Small intestine (tissue), 7 donors: ENCODE measurements at regions not wholly inside any gene's neighbourhood (a gene's known extent, or its start where the extent isn't known, plus 50 kb on each side); places are given as distances from the start of the nearest gene placed in this dataset.

Experiments used
- DNase-seq, 2 donors: peaks; one replicate each; pipeline versions ENCODE4 v3.0.0 to v3.0.0-alpha.2; 2013
- FAIRE-seq: peaks from 2 replicates; lab custom pipeline; 2012; peaks lifted over from hg19 to GRCh38; lab: Jason Lieb, UNC
- H3K27ac ChIP-seq, 3 donors: one replicate each; pipeline ENCODE4 v1.5.1; 2013; ENCODE audit warnings: low read length in 2 of 3, mild to moderate bottlenecking in 2 of 3, control low read depth in 1 of 3, inconsistent platforms in 1 of 3, low read depth in 1 of 3, moderate library complexity in 1 of 3
- H3K27me3 ChIP-seq, 3 donors: one replicate each; pipeline ENCODE4 v1.6.1; 2013; ENCODE audit warnings: low read length in 3 of 3, inconsistent platforms in 1 of 3; ENCODE audit not compliant: control insufficient read depth in 3 of 3, insufficient read depth in 3 of 3
- H3K36me3 ChIP-seq, 3 donors: one replicate each; pipeline ENCODE4 v1.6.1; 2013; ENCODE audit warnings: low read length in 3 of 3, inconsistent platforms in 1 of 3, low read depth in 1 of 3, mild to moderate bottlenecking in 1 of 3, moderate library complexity in 1 of 3; ENCODE audit not compliant: control insufficient read depth in 3 of 3, insufficient read depth in 2 of 3
- H3K4me1 ChIP-seq, 3 donors: one replicate each; pipeline ENCODE4 v1.6.1; 2013; ENCODE audit warnings: low read length in 2 of 3, inconsistent platforms in 1 of 3, low read depth in 1 of 3, mild to moderate bottlenecking in 1 of 3, moderate library complexity in 1 of 3; ENCODE audit not compliant: control insufficient read depth in 3 of 3, insufficient read depth in 2 of 3
- H3K4me3 ChIP-seq, 3 donors: one replicate each; pipeline ENCODE4 v1.5.1; 2013; ENCODE audit warnings: low read length in 3 of 3, control low read depth in 1 of 3, inconsistent platforms in 1 of 3, low read depth in 1 of 3, mild to moderate bottlenecking in 1 of 3, moderate library complexity in 1 of 3
- H3K9me3 ChIP-seq, 2 donors: one replicate each; pipeline ENCODE4 v1.6.1; 2013; ENCODE audit warnings: low read depth in 1 of 2, low read length in 1 of 2; ENCODE audit not compliant: control insufficient read depth in 2 of 2, insufficient read depth in 1 of 2
- WGBS, 3 donors: extraction: QIAGEN DNeasy Blood & Tissue Kit; methylation state at CpG; one replicate each; pipeline ENCODE4 v1.1.7; 2013; 5-methylcytosine and 5-hydroxymethylcytosine counted together
- donor health status: healthy with polysubstance abuse.
- donor health status: control.
- donor health status: control.
- donor health status: Bipolar disorder and iron deficiency.
- donor health status: healthy.

GRCh38 chr10:3348564-3348963, 176.0 kb upstream of the PITRM1 start:
- DNase-seq (no peak), FAIRE-seq (no peak)
- Histone ChIP-seq H3K27ac (no peak overlapping the region), H3K36me3 (no peaks in the 10 kb centered on the region), H3K9me3 (peaks cover 0 to under 1% of the 10 kb centered on the region in 2 donors), H3K4me1 (peaks cover 0 to 3% (median 0%) of the 10 kb centered on the region in 3 donors), H3K4me3 (no peak overlapping the region), H3K27me3 (no peaks in the 10 kb centered on the region)
- WGBS, 3 donors, result 93 to 95% (median 93%) methylated on average over 6 of the region's 6 CpGs

- DNase-seq, result no peak
- Histone ChIP-seq H3K4me1 (peaks cover 0 to 3% (median 0%) of the 10 kb centered on the region in 3 donors), H3K27ac (no peak overlapping the region), H3K4me3 (no peak overlapping the region), H3K27me3 (no peaks in the 10 kb centered on the region), H3K36me3 (no peaks in the 10 kb centered on the region), H3K9me3 (no peaks in the 10 kb centered on the region)
- 39 to 65% (median 48%) methylated on average over 12 of the region's 12 CpGs for WGBS, 3 donors
- FAIRE-seq, result no peak
Observed at GRCh38 chr10:3347413-3348182, 175.0 kb upstream of the PITRM1 start.

GRCh38 chr10:3346851-3347250, 174.3 kb upstream of the PITRM1 start:
- H3K9me3 ChIP-seq, result no peaks in the 10 kb centered on the region
- H3K27ac ChIP-seq, result no peak overlapping the region
- FAIRE-seq (no peak), DNase-seq (no peak)
- peaks cover 0 to 3% (median 0%) of the 10 kb centered on the region in 3 donors for H3K4me1 ChIP-seq
- H3K27me3 ChIP-seq, result no peaks in the 10 kb centered on the region
- H3K36me3 ChIP-seq, result no peaks in the 10 kb centered on the region
- WGBS, 3 donors, result 85 to 88% (median 88%) methylated on average over 10 of the region's 10 CpGs
- H3K4me3 ChIP-seq, result no peak overlapping the region

DNA sequence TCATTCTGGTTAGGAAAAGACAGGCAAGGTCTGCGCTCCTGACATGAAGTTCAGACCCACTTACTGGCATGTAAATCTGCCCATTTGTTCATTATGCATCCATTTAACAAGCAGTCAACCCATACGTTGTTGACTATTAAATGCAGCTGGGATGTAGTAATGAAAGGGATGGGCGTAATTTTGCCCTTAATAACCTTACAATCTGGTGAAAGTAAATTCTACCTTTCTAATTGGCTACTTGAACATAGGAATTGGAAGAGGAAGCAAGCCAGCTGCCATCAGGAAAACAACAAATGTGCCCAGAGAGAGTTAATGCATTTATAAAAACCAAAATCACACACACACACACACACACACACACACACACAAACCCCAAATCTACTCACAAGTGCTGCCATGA, 170.2 kb upstream of the PITRM1 start:
- no peaks in the 10 kb centered on the region for H3K36me3 ChIP-seq
- H3K27me3 ChIP-seq, result no peaks in the 10 kb centered on the region
- H3K4me3 ChIP-seq, result no peak overlapping the region
- no peaks in the 10 kb centered on the region for H3K9me3 ChIP-seq
- FAIRE-seq (no peak), DNase-seq (no peak)
- no peak overlapping the region for H3K27ac ChIP-seq
- 30 to 70% (median 57%) methylated on average over 3 of the region's 3 CpGs for WGBS, 3 donors
- H3K4me1 ChIP-seq, result peaks cover 0 to 2% (median 0%) of the 10 kb centered on the region in 3 donors

DNA sequence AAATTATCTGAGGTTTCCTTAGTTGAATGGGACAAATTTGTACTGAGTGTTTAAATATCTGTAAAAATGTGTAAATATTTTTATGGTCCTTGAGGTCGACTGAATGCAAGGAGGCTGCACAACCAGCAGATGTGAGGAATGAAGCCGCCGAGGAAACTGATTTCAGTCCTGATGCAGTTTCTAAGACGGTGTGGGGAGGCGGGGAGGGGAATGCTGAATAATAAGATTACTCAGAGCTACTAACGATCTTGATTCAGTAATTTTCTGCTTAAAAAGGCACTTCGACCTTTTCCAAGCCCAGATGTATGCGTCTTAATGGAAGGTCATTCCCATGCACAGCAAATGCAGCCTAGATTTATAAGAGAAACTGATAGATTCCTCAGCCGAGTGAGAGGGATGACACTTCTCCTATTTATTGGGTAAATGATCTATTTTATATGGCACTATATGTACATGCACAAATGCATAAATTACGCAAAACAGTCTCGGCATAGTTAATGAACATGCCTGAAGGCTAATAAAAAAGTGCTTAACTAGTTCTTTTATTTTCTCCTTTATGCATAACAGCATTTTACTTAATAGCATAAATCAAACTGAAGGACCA, 167.6 kb upstream of the PITRM1 start:
- no peak for FAIRE-seq
- 74 to 79% (median 77%) methylated on average over 11 of the region's 11 CpGs for WGBS, 3 donors

GRCh38 chr10:3339531-3339950, 167.0 kb upstream of the PITRM1 start:
- FAIRE-seq (no peak), DNase-seq (no peak)
- no peak overlapping the region for H3K4me3 ChIP-seq
- no peaks in the 10 kb centered on the region for H3K36me3 ChIP-seq
- no peaks in the 10 kb centered on the region for H3K27me3 ChIP-seq
- no peaks in the 10 kb centered on the region for H3K9me3 ChIP-seq
- H3K4me1 ChIP-seq, result peaks cover 0 to 2% (median 0%) of the 10 kb centered on the region in 3 donors
- H3K27ac ChIP-seq, result no peak overlapping the region
- 53 to 72% (median 66%) methylated on average over 9 of the region's 9 CpGs for WGBS, 3 donors

More for the DNA sequence above, 167.6 kb upstream of the PITRM1 start:
- Histone ChIP-seq H3K36me3 (no peaks in the 10 kb centered on the region), H3K27ac (no peak overlapping the region), H3K4me1 (peaks cover 0 to 2% (median 0%) of the 10 kb centered on the region in 3 donors), H3K9me3 (no peaks in the 10 kb centered on the region), H3K27me3 (no peaks in the 10 kb centered on the region), H3K4me3 (no peak overlapping the region)
- no peak for DNase-seq

GRCh38 chr10:3339121-3339520, 166.5 kb upstream of the PITRM1 start:
- no peaks in the 10 kb centered on the region for H3K9me3 ChIP-seq
- H3K4me1 ChIP-seq, result peaks cover 0 to 2% (median 0%) of the 10 kb centered on the region in 3 donors
- WGBS, 3 donors, result 71 to 87% (median 86%) methylated on average over 7 of the region's 7 CpGs
- no peak for FAIRE-seq
- H3K27me3 ChIP-seq, result no peaks in the 10 kb centered on the region
- no peak overlapping the region for H3K4me3 ChIP-seq
- H3K36me3 ChIP-seq, result no peaks in the 10 kb centered on the region
- DNase-seq, result no peak
- H3K27ac ChIP-seq, result no peak overlapping the region

- Histone ChIP-seq H3K27ac (no peak overlapping the region), H3K9me3 (no peaks in the 10 kb centered on the region), H3K36me3 (no peaks in the 10 kb centered on the region), H3K4me1 (peaks cover 0 to 2% (median 0%) of the 10 kb centered on the region in 3 donors), H3K4me3 (no peak overlapping the region), H3K27me3 (no peaks in the 10 kb centered on the region)
- FAIRE-seq, result no peak
- no peak for DNase-seq
- 90 to 94% (median 94%) methylated on average over 8 of the region's 8 CpGs for WGBS, 3 donors
Observed at GRCh38 chr10:3337741-3338140, 165.2 kb upstream of the PITRM1 start.
